ENCODE measurements at regions not wholly inside any gene's neighbourhood (a gene's known extent, or its start where the extent isn't known, plus 50 kb on each side); places are given as distances from the start of the nearest gene placed in this dataset.

DNA sequence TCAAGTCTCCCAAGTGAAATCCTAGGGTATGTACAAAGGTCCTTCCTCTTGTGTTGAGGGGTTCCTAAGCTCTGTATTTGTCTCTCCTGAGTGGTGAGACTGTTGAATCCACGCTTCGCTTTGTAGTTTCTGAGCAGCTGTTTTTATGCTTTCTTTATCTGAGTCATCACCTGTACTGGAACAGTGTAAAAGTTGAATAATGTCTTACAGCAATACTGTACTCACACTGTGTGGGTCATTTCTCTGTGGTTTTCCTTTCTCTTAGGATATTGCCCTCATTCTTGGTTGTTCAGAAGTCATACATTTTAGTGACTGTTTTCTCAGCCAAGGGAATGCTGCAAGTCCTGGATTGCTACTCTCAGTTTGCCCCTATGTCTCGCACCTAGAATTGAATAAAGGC, 1596.6 kb downstream of the SLITRK5 start:
- ChIA-PET POLR2A (no interaction called here), CTCF (no interaction called here)
- intact Hi-C loops (cut with micrococcal nuclease) = no loop called here
- DNase-seq = no peak
- Mint-ChIP-seq H3K4me1 (no peaks in the 10 kb centered on the region), H3K4me3 (no peak overlapping the region), H3K9me3 (peaks cover 3% of the 10 kb centered on the region), H3K27ac (no peak overlapping the region), H3K27me3 (no peaks in the 10 kb centered on the region), H3K36me3 (ENCODE audit: low read depth) (no peaks in the 10 kb centered on the region)
- TF ChIP-seq, protein P1, sequence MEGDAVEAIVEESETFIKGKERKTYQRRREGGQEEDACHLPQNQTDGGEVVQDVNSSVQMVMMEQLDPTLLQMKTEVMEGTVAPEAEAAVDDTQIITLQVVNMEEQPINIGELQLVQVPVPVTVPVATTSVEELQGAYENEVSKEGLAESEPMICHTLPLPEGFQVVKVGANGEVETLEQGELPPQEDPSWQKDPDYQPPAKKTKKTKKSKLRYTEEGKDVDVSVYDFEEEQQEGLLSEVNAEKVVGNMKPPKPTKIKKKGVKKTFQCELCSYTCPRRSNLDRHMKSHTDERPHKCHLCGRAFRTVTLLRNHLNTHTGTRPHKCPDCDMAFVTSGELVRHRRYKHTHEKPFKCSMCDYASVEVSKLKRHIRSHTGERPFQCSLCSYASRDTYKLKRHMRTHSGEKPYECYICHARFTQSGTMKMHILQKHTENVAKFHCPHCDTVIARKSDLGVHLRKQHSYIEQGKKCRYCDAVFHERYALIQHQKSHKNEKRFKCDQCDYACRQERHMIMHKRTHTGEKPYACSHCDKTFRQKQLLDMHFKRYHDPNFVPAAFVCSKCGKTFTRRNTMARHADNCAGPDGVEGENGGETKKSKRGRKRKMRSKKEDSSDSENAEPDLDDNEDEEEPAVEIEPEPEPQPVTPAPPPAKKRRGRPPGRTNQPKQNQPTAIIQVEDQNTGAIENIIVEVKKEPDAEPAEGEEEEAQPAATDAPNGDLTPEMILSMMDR (IDR thresholded peaks at IDR 0.05) = no peak
- ATAC-seq (ENCODE audit: low read depth) = no peak

DNA sequence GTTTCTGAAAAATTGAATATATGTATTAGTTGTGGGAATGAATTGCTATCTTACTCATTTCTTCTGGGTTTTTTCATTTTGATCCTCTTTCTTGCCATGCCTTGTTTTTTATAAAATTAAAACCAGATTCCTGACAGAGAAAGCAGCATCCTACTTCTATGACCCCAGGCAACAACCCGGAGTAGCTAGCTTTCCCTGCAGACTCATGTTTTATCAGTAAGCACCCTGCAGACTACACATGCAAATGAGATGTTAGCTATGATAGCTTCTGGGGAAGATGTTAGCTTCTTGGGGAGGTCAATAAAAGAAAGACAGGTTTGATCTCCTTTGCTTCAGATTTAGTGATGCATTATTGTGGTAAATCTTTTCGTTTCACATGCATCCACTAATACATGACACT, 1598.6 kb downstream of the SLITRK5 start:
- intact Hi-C loops (cut with micrococcal nuclease) = no loop called here
- DNase-seq (no peak), ATAC-seq (ENCODE audit: low read depth) (no peak)
- Mint-ChIP-seq H3K4me1 (no peaks in the 10 kb centered on the region), H3K36me3 (ENCODE audit: low read depth) (no peaks in the 10 kb centered on the region), H3K27me3 (no peaks in the 10 kb centered on the region), H3K4me3 (no peak overlapping the region), H3K27ac (no peak overlapping the region), H3K9me3 (peaks cover 3% of the 10 kb centered on the region)
- POLR2A ChIA-PET = no interaction called here
- CTCF ChIA-PET = no interaction called here
- TF ChIP-seq, protein P1 (IDR thresholded peaks at IDR 0.05) = no peak

DNA sequence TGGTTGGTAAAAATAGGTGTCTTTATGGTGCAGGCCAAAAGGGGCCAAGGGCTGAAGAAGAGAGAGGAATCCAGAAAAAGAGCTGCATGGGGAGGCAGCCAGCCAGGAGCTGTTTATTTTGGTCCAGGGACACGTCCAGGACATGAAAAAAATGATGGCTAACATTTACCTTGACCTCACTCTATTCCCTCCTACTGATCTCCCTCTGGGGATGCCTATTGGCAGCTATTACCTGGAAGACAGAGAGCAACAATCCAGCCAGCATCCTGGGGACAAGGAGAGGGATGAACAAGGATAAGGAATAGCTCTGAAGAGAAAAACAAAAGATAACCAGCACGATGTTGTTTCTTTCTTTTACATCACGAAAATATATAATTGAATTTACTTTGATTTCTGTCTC, 1599.6 kb downstream of the SLITRK5 start:
- Mint-ChIP-seq H3K9me3 (peaks cover 3% of the 10 kb centered on the region), H3K4me3 (no peak overlapping the region), H3K36me3 (ENCODE audit: low read depth) (no peaks in the 10 kb centered on the region), H3K27me3 (no peaks in the 10 kb centered on the region), H3K4me1 (no peaks in the 10 kb centered on the region), H3K27ac (no peak overlapping the region)
- ChIA-PET POLR2A (no interaction called here), CTCF (no interaction called here)
- DNase-seq (no peak), ATAC-seq (ENCODE audit: low read depth) (no peak)
- intact Hi-C loops (cut with micrococcal nuclease) = no loop called here
- TF ChIP-seq, protein P1 (IDR thresholded peaks at IDR 0.05) = no peak

DNA sequence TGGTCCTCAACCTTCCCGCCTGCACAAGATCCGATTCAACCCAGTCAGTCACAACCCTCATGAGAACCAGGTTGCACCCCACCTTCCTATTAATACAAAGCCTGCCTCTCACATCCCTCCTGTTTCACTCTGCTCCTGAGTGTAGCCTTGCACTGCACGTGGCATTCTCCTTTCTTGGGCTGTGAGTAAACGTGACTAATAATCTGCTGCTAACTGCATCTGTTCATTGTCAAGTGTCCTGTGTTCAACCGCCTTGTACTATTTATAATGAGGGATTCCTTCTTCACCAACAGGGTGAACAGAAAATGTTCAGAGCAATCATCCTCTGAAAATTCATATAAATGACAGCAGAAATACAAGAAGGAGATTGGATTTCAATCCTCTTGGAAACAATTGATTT, 1608.2 kb downstream of the SLITRK5 start:
- Mint-ChIP-seq H3K4me1 (no peaks in the 10 kb centered on the region), H3K27me3 (no peaks in the 10 kb centered on the region), H3K9me3 (peaks cover 16% of the 10 kb centered on the region)

DNA sequence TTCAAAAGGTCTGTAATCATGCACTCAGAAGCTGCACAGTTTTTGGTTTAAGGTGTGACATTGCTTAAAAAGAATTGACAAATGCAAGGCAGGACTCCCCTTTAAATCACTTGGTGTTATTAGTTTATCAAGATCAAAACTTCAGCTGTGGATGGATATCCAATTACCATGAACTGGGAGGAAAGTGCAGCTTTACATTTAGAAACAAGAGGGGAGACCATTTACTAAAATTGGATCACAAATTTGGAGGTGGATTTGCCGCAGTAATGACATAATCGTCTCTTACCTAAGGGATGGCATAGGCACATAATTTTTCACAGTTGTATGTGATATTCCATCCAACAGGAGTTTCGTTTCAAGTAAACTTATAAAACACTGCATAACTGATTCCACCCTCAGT, 1610.2 kb downstream of the SLITRK5 start:
- no peak overlapping the region for H3K4me3 Mint-ChIP-seq
- no peak for DNase-seq
- intact Hi-C loops (cut with micrococcal nuclease) = no loop called here
- H3K9me3 Mint-ChIP-seq = peaks cover 18% of the 10 kb centered on the region
- no peaks in the 10 kb centered on the region for H3K36me3 Mint-ChIP-seq (ENCODE audit: low read depth)
- H3K27me3 Mint-ChIP-seq = no peaks in the 10 kb centered on the region
- no peak for ATAC-seq (ENCODE audit: low read depth)
- H3K4me1 Mint-ChIP-seq = no peaks in the 10 kb centered on the region
- ChIA-PET POLR2A (no interaction called here), CTCF (no interaction called here)
- TF ChIP-seq, protein P1 (IDR thresholded peaks at IDR 0.05) = no peak
- no peak overlapping the region for H3K27ac Mint-ChIP-seq

More for the DNA sequence above, 1608.2 kb downstream of the SLITRK5 start:
- DNase-seq (no peak), ATAC-seq (ENCODE audit: low read depth) (no peak)
- TF ChIP-seq, protein P1 (IDR thresholded peaks at IDR 0.05) = no peak
- ChIA-PET POLR2A (no interaction called here), CTCF (no interaction called here)
- no peak overlapping the region for H3K27ac Mint-ChIP-seq
- no peak overlapping the region for H3K4me3 Mint-ChIP-seq
- intact Hi-C loops (cut with micrococcal nuclease) = no loop called here
- H3K36me3 Mint-ChIP-seq (ENCODE audit: low read depth) = no peaks in the 10 kb centered on the region
